ENCODE measurements at regions not wholly inside any gene's neighbourhood (a gene's known extent, or its start where the extent isn't known, plus 50 kb on each side); places are given as distances from the start of the nearest gene placed in this dataset.

- TF ChIP-seq CTCF (IDR thresholded peaks at IDR 0.05; ENCODE audit: low read depth, low read length, missing input control) (no peak), MAX (IDR thresholded peaks at IDR 0.05) (no peak), JUND (IDR thresholded peaks at IDR 0.05) (no peak), FOXA1 (IDR thresholded peaks at IDR 0.05) (no peak), TAF1 (conservative IDR thresholded peaks at IDR 0.05) (no peak), ATF3 (IDR thresholded peaks at IDR 0.05) (no peak), RXRA (IDR thresholded peaks at IDR 0.05) (no peak)
Measured at GRCh38 chr1:201606096-201606495, 67.2 kb downstream of the NAV1 start (continued).

- DNase-seq (ENCODE audit: low spot score): no peak
- TF ChIP-seq FOXA2 (IDR thresholded peaks at IDR 0.05) (no peak), EGR1 (IDR thresholded peaks at IDR 0.05; ENCODE audit: low read depth in 2 of 2) (no peak), ZBTB33 (IDR thresholded peaks at IDR 0.05) (no peak), CTCF (IDR thresholded peaks at IDR 0.05; ENCODE audit: low read depth, low read length, missing input control) (no peak), TAF1 (conservative IDR thresholded peaks at IDR 0.05) (no peak), RXRA (IDR thresholded peaks at IDR 0.05) (no peak), REST (IDR thresholded peaks at IDR 0.05) (no peak), MAX (IDR thresholded peaks at IDR 0.05) (no peak), SP1 (IDR thresholded peaks at IDR 0.05) (no peak), HNF4G (IDR thresholded peaks at IDR 0.05) (no peak), NR2F2 (IDR thresholded peaks at IDR 0.05) (no peak), HNF4A (conservative IDR thresholded peaks at IDR 0.05) (no peak), RAD21 (IDR thresholded peaks at IDR 0.05) (no peak), ATF3 (IDR thresholded peaks at IDR 0.05) (no peak), YY1 (IDR thresholded peaks at IDR 0.05) (no peak), JUND (IDR thresholded peaks at IDR 0.05) (no peak), FOXA1 (IDR thresholded peaks at IDR 0.05) (no peak), GABPA (IDR thresholded peaks at IDR 0.05 in 1 of 2, conservative IDR thresholded peaks at IDR 0.05 in 1 of 2) (no peak)
- WGBS: 87% methylated on average over 1 of the region's 1 CpG
- Histone ChIP-seq H3K36me3 (ENCODE audit: control insufficient read depth in 4 of 4, insufficient read depth in 3 of 4, low read depth in 1 of 4, low read length in 3 of 4) (no peaks in the 10 kb centered on the region), H3K9ac (ENCODE audit: low read depth in 1 of 2, low read length in 2 of 2) (no peak overlapping the region), H3K4me3 (ENCODE audit: low read depth in 1 of 3, low read length in 3 of 3) (no peak overlapping the region), H3K4me1 (ENCODE audit: control insufficient read depth in 4 of 4, insufficient read depth in 4 of 4, low read length in 3 of 4) (no peaks in the 10 kb centered on the region), H3K9me3 (ENCODE audit: control insufficient read depth in 4 of 4, low read length in 3 of 4) (no peaks in the 10 kb centered on the region), H3K27me3 (ENCODE audit: control insufficient read depth in 4 of 4, insufficient read depth in 4 of 4, low read length in 3 of 4) (no peaks in the 10 kb centered on the region), H3K27ac (ENCODE audit: low read depth in 1 of 2, low read length in 2 of 2) (no peak overlapping the region)
Measured at GRCh38 chr1:201606623-201607022, 67.7 kb downstream of the NAV1 start.

Measured in liver (tissue), 8 donors.